PC-9 (cell line): ENCODE measurements at regions not wholly inside any gene's neighbourhood (a gene's known extent, or its start where the extent isn't known, plus 50 kb on each side); places are given as distances from the start of the nearest gene placed in this dataset.

Source experiments
- EZH2 ChIP-seq: fragments of 200-600 bp; sonication (generic); IDR thresholded peaks from 2 replicates; pipeline ENCODE4 v1.8.0; 2017; ENCODE audit warnings: antibody characterized with exemption, low read depth
- TF ChIP-seq, protein P1 (sequence below): fragments of 200-600 bp; sonication (generic); conservative IDR thresholded peaks from 2 replicates; pipeline ENCODE4 v1.6.1; 2017; ENCODE audit warnings: mixed run types, antibody characterized with exemption, mild to moderate bottlenecking, moderate library complexity

- TF ChIP-seq, protein P1, sequence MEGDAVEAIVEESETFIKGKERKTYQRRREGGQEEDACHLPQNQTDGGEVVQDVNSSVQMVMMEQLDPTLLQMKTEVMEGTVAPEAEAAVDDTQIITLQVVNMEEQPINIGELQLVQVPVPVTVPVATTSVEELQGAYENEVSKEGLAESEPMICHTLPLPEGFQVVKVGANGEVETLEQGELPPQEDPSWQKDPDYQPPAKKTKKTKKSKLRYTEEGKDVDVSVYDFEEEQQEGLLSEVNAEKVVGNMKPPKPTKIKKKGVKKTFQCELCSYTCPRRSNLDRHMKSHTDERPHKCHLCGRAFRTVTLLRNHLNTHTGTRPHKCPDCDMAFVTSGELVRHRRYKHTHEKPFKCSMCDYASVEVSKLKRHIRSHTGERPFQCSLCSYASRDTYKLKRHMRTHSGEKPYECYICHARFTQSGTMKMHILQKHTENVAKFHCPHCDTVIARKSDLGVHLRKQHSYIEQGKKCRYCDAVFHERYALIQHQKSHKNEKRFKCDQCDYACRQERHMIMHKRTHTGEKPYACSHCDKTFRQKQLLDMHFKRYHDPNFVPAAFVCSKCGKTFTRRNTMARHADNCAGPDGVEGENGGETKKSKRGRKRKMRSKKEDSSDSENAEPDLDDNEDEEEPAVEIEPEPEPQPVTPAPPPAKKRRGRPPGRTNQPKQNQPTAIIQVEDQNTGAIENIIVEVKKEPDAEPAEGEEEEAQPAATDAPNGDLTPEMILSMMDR, result no peak
- no peak for TF ChIP-seq EZH2
Measured at GRCh38 chr12:58774731-58775130, 145.6 kb downstream of the LRIG3 start.
